Mesodermal cell (in vitro differentiated cells): ENCODE measurements at regions not wholly inside any gene's neighbourhood (a gene's known extent, or its start where the extent isn't known, plus 50 kb on each side); places are given as distances from the start of the nearest gene placed in this dataset.

Experiments
- H3K27ac ChIP-seq: 2 replicates; pipeline ENCODE4 v1.7.0; 2013; ENCODE audit warnings: mild to moderate bottlenecking, low read depth, low read length, moderate library complexity; ENCODE audit not compliant: severe bottlenecking
- H3K36me3 ChIP-seq: 2 replicates; pipeline ENCODE4 v1.7.1; 2013; ENCODE audit warnings: mild to moderate bottlenecking, low read length, moderate library complexity; ENCODE audit not compliant: control insufficient read depth, insufficient read depth
- H3K4me1 ChIP-seq: one replicate; pipeline ENCODE4 v1.7.1; 2013; ENCODE audit warnings: mild to moderate bottlenecking, low read length; ENCODE audit not compliant: insufficient read depth, control insufficient read depth, poor library complexity, severe bottlenecking
- H3K4me3 ChIP-seq: 2 replicates; pipeline ENCODE4 v1.7.0; 2013; ENCODE audit warnings: low read length, control low read depth, mild to moderate bottlenecking; ENCODE audit not compliant: insufficient read depth, poor library complexity, severe bottlenecking; ENCODE audit errors: extremely low read depth
- H3K9me3 ChIP-seq: 2 replicates; pipeline ENCODE4 v1.7.1; 2013; ENCODE audit warnings: mild to moderate bottlenecking, low read length, moderate library complexity; ENCODE audit not compliant: control insufficient read depth
- WGBS, 2 experiments: methylation state at CpG; one replicate each; pipeline ENCODE4 v1.1.5; 2013; ENCODE audit warnings: missing lambda C conversion rate in 2 of 2; ENCODE audit not compliant: insufficient coverage in 2 of 2; 5-methylcytosine and 5-hydroxymethylcytosine counted together

DNA sequence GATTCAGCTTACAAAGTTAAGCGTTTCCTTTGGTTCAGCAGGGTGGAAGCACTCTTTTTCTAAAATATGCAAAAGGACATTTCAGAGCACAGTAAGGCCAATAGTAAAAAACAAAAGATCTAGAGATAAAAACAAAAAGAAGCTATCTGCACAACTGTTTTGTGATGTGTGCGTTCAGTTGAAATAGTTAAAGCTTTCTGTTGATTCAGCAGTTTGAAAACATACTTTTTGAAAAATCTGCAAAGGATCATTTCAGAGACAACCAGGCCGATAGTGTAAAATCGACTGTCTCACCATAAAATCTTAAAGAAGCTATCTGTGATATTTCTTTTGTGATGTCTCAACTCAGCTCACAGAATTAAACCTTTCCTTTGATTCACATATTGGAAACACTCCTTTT lies 300.0 kb upstream of the ALG10B start:
- H3K9me3 ChIP-seq, result peaks cover 82% of the 10 kb centered on the region
- H3K4me1 ChIP-seq, result no peaks in the 10 kb centered on the region
- H3K27ac ChIP-seq, result no peak overlapping the region
- no peaks in the 10 kb centered on the region for H3K36me3 ChIP-seq
- no peak overlapping the region for H3K4me3 ChIP-seq
- 79% methylated on average over 2 of the region's 4 CpGs; no CpG with 5 or more reads in 1 of the 2 experiments for WGBS, 2 experiments

DNA sequence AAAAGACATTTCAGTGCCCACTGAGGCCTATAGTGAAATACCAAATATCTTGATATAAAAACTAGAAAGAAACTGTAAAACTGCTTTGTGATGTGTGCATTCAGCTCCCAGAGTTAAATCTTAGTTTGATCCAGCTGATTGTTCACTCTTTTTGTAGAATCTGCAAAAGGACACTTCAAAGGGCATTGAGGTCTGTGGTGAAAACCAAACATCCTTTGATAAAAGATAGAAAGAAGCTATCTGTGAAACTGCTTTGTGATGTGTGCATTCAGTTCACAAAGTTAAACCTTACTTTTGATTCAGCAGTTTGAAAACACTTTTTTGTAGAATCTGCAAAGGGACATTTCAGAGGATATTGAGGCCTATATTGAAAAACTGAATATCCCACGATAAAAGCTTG lies 290.7 kb upstream of the ALG10B start:
- 20 to 22% methylated on average over 1 of the region's 1 CpG for WGBS, 2 experiments
- Histone ChIP-seq H3K4me1 (no peaks in the 10 kb centered on the region), H3K9me3 (peaks cover 66% of the 10 kb centered on the region), H3K4me3 (no peak overlapping the region), H3K27ac (no peak overlapping the region), H3K36me3 (no peaks in the 10 kb centered on the region)

DNA sequence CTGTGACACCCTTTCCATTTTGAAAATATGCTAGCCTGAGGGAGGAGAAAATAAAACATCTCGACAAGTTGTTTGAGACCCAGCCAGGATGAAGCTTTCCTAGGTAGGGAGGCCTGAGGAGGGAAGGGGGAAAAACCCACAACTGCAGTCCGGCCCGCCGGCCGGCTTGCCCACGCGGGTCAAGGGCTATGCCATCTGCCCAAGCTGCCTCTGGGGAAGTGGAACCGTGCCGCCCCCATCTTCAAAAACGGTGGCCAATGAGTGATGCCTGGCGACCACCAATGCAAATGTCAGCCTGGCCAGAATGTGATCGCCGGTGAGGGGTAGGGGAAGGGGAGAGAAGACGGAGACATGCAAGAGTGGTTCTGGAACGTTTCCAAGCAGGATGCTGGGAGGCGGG lies 263.5 kb upstream of the ALG10B start:
- H3K27ac ChIP-seq, result no peak overlapping the region
- H3K4me1 ChIP-seq, result no peaks in the 10 kb centered on the region
- H3K9me3 ChIP-seq, result peaks cover 90% of the 10 kb centered on the region
- no peaks in the 10 kb centered on the region for H3K36me3 ChIP-seq
- WGBS, 2 experiments, result 65 to 78% methylated on average over 6 to 13 of the region's 16 CpGs
- H3K4me3 ChIP-seq, result no peak overlapping the region

DNA sequence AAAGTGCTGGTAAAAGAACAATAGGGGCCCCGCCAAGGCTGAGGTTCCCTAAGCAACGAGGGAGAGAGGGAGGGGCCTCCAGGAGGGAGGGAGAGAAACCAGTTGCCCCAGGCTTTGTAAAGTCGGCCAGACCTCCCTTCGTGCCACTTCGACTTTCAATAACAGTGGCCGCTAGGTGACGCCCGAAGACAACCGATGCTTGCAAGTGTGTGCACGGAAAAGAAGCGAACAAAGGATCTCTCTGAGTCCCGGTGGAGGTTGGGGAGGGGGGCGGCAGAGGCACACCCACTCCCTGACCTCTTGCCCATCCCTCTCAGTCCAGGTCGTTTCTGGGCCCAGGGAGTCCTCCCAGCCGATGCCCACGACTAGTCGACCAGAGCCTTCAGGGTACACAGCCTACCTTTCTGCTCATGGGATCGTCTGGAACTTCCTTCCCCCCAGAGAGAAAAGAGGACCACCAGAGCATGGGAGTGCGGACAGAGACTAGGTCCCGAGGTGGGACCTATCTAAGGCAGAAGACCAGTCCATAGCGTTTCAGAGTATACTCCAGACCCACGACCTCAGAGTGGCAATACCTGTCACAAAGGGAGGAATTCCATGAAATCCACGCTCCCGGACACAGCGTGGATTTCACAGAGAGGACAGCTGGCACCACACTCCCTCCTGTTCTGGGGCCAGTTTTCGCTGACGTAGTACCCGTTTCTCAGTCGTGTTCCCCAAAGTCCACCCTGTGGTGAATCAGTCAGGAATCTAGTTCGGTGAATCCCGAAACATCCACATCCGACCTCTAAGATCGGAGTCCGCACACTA lies 262.7 kb upstream of the ALG10B start:
- no peaks in the 10 kb centered on the region for H3K4me1 ChIP-seq
- no peaks in the 10 kb centered on the region for H3K36me3 ChIP-seq
- 80 to 84% methylated on average over 21 to 23 of the region's 34 CpGs for WGBS, 2 experiments
- no peak overlapping the region for H3K4me3 ChIP-seq
- H3K9me3 ChIP-seq, result peaks cover 83% of the 10 kb centered on the region
- no peak overlapping the region for H3K27ac ChIP-seq

DNA sequence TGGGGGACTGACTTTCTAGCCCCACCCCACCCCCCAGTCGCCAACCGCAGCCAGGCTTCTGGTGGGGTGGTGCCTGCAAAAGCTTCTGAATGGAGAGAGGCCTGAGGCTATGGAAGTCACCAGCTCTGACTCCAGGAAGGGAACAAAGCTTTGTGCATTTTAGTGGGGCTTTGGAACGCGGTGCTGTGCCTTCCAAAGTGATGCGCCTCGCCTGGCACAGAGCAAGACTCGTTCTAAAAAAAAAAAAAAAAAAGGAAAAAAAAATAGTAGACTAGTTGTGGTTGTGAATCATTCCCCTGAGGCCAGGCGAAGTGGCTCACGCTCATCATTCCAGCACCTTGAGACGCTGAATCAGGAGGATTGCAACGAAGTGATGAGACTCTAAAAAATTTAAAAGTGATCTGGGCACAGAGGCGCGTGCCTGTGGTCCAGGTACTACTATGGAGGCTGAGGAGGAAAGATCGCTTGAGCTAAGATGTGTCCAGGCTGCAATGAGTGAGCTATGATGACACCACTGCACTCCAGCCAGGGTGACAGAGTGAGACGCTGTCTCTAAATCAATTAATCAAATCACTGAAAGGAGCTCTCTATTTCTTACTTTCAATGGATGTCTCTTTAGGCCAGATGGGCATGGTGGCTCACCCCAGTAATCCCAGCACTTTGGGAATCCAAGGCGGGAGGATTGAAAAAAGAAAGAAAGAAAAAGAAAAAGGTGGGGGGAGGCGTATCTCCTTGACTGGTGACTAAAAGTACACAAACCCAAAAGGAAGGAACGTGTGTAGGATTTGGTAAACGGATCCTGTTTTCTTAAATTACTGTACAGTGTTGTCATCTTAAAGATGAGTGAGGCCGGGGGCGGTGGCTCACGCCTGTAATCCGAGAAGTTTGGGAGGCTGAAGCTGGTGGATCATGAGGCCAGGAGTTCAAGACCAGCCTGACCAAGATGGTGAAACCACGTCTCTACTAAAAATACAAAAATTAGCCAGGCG lies 259.6 kb upstream of the ALG10B start:
- no peak overlapping the region for H3K27ac ChIP-seq
- peaks cover 65% of the 10 kb centered on the region for H3K9me3 ChIP-seq
- 72 to 75% methylated on average over 17 to 22 of the region's 25 CpGs for WGBS, 2 experiments
- no peaks in the 10 kb centered on the region for H3K36me3 ChIP-seq
- H3K4me1 ChIP-seq, result no peaks in the 10 kb centered on the region
- H3K4me3 ChIP-seq, result no peak overlapping the region

DNA sequence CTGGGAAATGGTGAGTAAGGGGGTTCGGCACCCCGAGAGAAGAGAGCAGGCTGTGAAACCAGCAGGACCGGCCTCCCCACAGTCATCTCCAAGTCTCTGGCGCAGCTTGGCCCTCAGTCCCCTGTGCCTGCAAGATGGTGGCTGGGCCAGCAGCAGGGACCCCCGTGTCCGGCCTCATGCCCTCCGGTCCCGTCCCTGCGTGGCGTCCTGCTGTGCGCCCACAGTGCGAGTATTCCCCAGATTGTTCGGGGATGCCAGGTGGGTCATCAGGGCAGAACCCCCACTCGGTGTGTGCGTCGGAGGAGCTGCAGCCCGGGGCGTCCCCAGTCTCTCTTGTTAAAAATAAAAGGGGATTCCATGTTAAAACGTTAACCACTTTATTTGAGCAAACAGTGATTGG lies 216.9 kb upstream of the ALG10B start:
- Histone ChIP-seq H3K27ac (no peak overlapping the region), H3K36me3 (no peaks in the 10 kb centered on the region), H3K4me1 (no peaks in the 10 kb centered on the region), H3K4me3 (no peak overlapping the region), H3K9me3 (peaks cover 44% of the 10 kb centered on the region)
- 81 to 89% methylated on average over 14 to 19 of the region's 19 CpGs for whole genome bisulfite sequencing, 2 experiments

DNA sequence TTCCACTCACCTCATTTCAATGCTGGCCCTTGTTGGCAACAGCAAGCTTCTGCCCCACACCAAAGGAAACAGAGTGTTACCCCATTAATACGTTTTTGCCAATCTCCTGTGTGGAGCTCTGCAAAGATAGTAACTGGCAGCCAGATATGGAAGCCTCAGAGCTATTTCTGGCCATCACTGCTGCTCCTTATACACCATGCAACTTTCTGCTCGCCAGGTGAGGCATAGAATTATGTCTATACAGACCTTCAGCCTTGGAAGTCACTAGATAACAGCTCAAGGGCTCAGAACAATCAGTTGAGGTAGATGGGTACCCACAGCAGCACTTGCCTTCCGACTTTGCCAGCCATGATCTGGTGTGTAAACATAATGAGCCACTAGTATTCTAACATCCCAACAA lies 214.8 kb upstream of the ALG10B start:
- no peak overlapping the region for H3K27ac ChIP-seq
- no peaks in the 10 kb centered on the region for H3K4me1 ChIP-seq
- no peaks in the 10 kb centered on the region for H3K36me3 ChIP-seq
- no peak overlapping the region for H3K4me3 ChIP-seq
- H3K9me3 ChIP-seq, result peaks cover 60% of the 10 kb centered on the region
- WGBS, 2 experiments, result 10 to 30% methylated on average over 2 to 3 of the region's 3 CpGs

DNA sequence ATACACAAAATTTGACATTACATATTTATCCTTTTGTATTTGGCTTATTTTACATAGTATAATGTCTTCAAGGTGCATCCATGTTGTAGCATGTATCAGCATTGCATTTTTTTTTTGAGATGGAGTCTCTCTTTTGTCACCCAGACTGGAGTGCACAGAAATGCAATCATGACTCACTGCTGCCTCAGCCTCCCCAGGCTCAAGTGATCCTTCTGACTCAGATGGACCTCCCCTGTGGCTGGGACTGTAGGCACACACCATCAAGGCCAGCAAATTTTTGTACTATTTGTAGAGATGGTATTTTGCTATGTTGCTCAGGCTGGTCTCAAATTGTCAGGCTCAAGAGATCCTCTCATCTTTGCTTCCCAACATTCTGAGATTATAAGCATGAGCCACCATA lies 214.4 kb upstream of the ALG10B start:
- no peaks in the 10 kb centered on the region for H3K36me3 ChIP-seq
- H3K4me1 ChIP-seq, result no peaks in the 10 kb centered on the region
- peaks cover 60% of the 10 kb centered on the region for H3K9me3 ChIP-seq
- no peak overlapping the region for H3K4me3 ChIP-seq
- H3K27ac ChIP-seq, result no peak overlapping the region

DNA sequence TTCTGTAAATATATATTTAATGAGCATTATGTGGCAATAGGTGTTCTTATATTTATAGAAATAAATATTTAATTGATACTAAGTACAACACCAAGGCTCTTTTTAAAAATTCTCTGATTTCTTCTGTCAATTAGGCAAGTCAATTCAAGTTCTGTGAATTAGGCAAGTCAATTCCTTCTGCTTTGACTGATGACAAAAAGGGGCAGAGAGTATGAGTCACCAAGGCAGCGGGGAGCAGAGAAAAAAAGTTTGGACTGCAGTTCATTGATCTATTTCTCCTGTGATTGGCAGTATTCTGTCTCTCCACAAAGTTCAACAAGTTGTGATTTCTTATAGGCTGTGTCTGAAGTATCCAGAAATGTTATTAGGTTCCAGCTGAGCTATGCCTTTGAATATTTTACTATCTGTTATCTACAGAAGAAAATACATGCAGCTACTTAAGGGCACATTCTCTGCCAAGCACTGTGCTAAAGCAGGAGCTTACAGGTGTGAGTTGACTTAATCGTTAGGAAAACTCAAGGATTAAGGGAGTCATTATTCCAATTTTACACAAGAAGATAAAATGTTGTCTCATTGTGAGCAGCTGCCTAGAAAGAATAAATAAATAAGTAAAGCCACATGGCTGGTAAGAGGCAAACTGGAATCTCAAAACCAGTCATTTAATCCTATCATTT lies 206.4 kb upstream of the ALG10B start:
- H3K9me3 ChIP-seq, result peaks cover 55% of the 10 kb centered on the region
- no peaks in the 10 kb centered on the region for H3K4me1 ChIP-seq
- H3K36me3 ChIP-seq, result no peaks in the 10 kb centered on the region
- H3K4me3 ChIP-seq, result no peak overlapping the region
- 69% methylated on average over 2 of the region's 2 CpGs; no CpG with 5 or more reads in 1 of the 2 experiments for WGBS, 2 experiments
- H3K27ac ChIP-seq, result no peak overlapping the region

DNA sequence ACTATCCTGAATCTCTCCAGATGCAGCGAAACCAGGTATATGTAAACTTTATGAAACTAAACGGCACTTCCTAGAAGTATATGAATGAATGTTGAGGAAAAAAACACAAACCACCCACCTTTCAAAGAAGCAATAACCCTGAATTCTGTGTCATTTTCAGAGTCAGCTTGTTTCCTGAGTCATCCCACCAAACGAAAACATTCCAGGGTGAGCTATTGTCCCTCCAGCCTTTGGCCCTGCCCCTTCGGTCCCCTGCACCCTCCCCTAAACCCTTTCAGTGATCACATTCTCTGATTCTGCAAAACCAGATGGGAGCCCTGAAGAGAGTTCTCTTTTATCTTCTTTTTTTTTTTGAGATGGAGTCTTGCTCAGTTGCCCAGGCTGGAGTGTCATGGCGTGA lies 202.6 kb upstream of the ALG10B start:
- Histone ChIP-seq H3K27ac (no peak overlapping the region), H3K4me1 (no peaks in the 10 kb centered on the region), H3K4me3 (no peak overlapping the region), H3K36me3 (no peaks in the 10 kb centered on the region), H3K9me3 (peaks cover 57% of the 10 kb centered on the region)
- 68 to 69% methylated on average over 2 to 3 of the region's 5 CpGs for WGBS, 2 experiments
